GM06990 (cell line): ENCODE measurements at regions not wholly inside any gene's neighbourhood (a gene's known extent, or its start where the extent isn't known, plus 50 kb on each side); places are given as distances from the start of the nearest gene placed in this dataset.

Experiments
- DNase-seq: peaks from one replicate; pipeline ENCODE4 v3.0.0-alpha.2; 2011; ENCODE audit not compliant: insufficient read length; ENCODE audit errors: extremely low read depth
- H3K27me3 ChIP-seq: replicated peaks from 2 replicates; pipeline ENCODE4 v1.6.0; 2011; ENCODE audit warnings: low read length; ENCODE audit not compliant: control insufficient read depth, insufficient read depth
- H3K36me3 ChIP-seq: 2 replicates; pipeline ENCODE4 v1.5.1; 2011; ENCODE audit warnings: low read length; ENCODE audit not compliant: control insufficient read depth, insufficient read depth
- H3K4me3 ChIP-seq: replicated peaks from 2 replicates; pipeline ENCODE4 v1.5.1; 2011; ENCODE audit warnings: low read depth, mild to moderate bottlenecking, control low read depth, low read length
- CTCF ChIP-seq: IDR thresholded peaks from 2 replicates; pipeline ENCODE4 v1.5.1; 2011; ENCODE audit warnings: low read length, control low read depth, mild to moderate bottlenecking, inconsistent platforms; ENCODE audit not compliant: insufficient read depth, poor library complexity, severe bottlenecking

GRCh38 chr12:93042283-93042682, 113.2 kb upstream of the EEA1 start:
- no peaks in the 10 kb centered on the region for H3K27me3 ChIP-seq
- no peaks in the 10 kb centered on the region for H3K36me3 ChIP-seq
- DNase-seq, result no peak
- no peak overlapping the region for H3K4me3 ChIP-seq
- TF ChIP-seq CTCF, result no peak

- no peaks in the 10 kb centered on the region for H3K36me3 ChIP-seq
- H3K27me3 ChIP-seq, result no peaks in the 10 kb centered on the region
- no peak for TF ChIP-seq CTCF
- H3K4me3 ChIP-seq, result no peak overlapping the region
- no peak for DNase-seq
These were observed 113.6 kb upstream of the EEA1 start for GRCh38 chr12:93042684-93043083.

DNA sequence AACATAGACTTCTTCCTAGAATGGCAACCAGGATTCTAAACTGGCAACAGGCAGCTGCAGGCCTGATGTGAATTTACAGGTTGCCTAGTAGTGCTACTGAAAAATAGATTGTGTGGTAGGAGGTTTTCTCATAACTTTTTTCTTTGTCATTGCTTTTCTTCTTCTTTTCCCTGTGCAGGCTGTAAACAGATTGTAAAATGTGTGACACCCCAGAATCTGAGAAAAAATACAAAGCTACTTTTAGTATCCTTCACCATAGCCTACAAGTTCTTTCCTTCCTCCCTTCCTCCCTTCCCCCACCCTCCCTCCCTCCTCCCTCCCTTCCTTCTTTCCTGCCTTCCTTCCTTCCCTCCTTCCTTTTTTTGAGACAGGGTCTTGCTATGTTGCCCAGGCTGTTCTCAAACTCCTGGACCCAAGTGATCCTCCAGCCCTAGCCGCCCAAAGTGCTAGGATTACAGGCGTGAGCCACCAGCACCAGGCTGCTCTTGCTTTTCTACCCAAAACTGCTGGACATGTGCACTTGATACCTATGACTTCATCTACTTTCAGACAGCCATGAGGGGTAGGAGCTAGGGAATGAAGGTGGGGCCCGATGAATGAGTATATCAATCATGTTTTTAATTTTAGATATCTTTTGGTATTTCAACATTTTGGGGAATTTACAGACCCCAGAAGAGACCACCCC, 114.2 kb upstream of the EEA1 start:
- H3K36me3 ChIP-seq, result no peaks in the 10 kb centered on the region
- no peak for DNase-seq
- H3K4me3 ChIP-seq, result no peak overlapping the region
- no peaks in the 10 kb centered on the region for H3K27me3 ChIP-seq
- no peak for TF ChIP-seq CTCF

DNA sequence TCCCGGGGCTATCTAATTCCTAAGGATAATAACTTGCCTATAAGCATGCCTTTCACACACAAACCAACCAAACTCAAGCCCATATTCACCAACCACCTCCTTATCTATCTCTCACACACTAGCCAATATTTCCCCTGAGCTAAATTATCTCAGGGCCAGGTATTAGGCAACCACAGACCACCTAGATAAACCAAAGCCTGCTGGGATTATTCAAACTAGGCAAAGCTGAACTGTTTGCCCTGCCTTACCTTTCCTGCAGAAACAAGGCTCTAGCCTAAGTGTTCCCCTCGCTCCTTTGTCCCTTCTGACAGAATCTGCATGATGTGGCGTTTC, 114.7 kb upstream of the EEA1 start:
- Histone ChIP-seq H3K4me3 (no peak overlapping the region), H3K27me3 (no peaks in the 10 kb centered on the region), H3K36me3 (no peaks in the 10 kb centered on the region)
- no peak for TF ChIP-seq CTCF
- DNase-seq, result no peak

- no peak for TF ChIP-seq CTCF
- no peak for DNase-seq
- H3K27me3 ChIP-seq, result no peaks in the 10 kb centered on the region
- H3K4me3 ChIP-seq, result no peak overlapping the region
- no peaks in the 10 kb centered on the region for H3K36me3 ChIP-seq
These were observed 118.0 kb upstream of the EEA1 start for GRCh38 chr12:93047118-93047517.

GRCh38 chr12:93048656-93049055, 119.6 kb upstream of the EEA1 start:
- no peaks in the 10 kb centered on the region for H3K27me3 ChIP-seq
- H3K4me3 ChIP-seq, result no peak overlapping the region
- TF ChIP-seq CTCF, result no peak
- no peaks in the 10 kb centered on the region for H3K36me3 ChIP-seq
- DNase-seq, result no peak
